SK-N-DZ (cell line): ENCODE measurements at regions not wholly inside any gene's neighbourhood (a gene's known extent, or its start where the extent isn't known, plus 50 kb on each side); places are given as distances from the start of the nearest gene placed in this dataset.

Experiments
- DNase-seq: peaks from one replicate; pipeline ENCODE4 v3.0.0-alpha.2; 2015; ENCODE audit warnings: low spot score

DNA sequence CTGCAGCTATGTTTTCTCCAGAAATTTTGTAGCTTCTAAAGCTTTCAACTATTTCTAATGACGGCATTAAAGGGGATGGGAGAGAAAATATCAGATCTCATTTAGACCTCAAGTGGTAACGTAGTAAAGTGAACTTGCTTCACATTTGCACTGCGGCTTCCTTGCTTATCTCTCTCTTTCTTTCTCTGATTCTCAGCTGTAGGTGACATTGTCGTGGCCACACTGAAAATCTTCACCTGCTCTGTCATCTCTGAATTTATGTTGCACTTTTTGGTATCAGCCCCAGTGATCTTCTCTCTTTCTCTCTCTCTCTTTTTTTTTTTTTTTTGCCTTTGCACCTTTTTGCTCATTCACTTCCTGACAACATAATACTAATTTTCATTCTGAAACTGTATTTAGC is 254.1 kb upstream of the SATB1 start:
- DNase-seq = no peak

DNA sequence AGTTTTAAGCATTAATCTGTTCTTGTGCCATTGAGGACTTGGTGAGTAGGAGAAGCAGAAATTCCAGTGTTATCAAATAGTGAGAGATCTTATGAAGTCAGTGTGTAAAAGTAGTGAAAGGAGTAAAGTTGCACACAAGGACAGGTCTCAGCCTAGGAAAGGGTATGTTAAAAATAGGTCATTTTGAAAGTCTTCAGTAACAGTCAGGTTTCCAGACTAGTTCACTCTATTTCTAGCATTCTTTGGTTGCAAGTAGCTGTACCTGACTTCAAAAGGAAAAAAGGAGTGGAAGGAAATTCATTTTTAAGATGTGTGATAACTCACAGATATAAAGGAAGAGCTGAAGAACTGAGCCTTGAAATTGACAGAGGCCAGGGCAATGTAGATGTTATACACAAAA is 250.1 kb upstream of the SATB1 start:
- DNase-seq = no peak

DNA sequence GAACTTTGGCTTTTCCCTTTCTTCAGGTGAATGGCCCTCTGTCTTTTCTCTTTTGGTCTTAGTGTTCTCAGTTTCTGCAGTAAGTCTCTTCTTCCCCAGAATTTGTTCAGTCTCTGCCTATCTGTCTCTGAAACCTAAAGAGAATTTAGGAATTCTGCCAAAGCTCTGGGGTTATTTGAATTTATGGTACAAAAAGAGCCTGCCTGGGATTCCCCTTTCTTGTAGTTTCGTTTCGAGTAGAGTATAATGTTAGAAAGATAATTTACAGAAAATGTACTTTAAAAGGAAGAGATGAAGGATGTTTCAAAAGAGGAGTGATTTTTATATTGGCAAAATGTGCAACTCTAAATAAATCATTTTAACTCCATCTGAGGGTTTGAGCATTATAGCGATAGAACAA is 247.4 kb upstream of the SATB1 start:
- DNase-seq = no peak

DNA sequence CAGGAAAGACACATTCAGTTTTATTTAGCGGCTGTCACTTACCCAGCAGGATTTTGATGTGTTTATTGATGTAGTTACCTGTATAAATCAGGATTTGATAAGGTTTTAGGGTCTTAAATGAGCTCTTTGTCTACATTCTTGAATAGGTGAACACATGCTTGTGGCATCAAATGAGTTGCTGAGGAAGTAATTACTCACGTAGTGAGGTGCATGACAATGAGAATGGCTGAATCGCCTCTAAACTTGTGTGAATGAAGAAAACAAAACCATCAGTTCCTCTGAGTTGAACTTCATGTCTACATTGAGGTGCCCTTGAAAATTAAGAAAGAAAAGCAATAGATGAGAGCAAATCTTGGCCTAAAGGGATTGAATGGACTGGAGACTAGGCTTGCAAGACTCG is 245.6 kb upstream of the SATB1 start:
- no peak for DNase-seq

DNA sequence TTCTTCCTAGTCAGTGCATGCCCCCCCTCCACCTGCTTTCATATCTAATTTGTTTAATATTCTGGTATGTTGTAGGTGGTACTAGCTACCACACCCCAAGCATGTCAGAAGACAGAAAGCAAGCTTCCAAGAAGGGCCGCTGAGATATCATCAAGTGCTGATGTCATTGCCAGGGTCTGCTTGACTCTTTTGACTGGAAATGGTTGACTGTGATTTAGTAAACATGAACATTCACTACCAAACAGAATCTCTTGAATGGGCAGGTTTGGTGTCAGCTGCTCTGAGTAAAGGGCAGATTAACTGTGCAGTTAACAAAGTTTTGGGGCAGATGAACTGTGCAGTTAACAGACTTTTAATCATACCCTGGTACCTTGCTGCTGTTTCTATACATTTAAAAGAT is 244.2 kb upstream of the SATB1 start:
- DNase-seq = no peak

DNA sequence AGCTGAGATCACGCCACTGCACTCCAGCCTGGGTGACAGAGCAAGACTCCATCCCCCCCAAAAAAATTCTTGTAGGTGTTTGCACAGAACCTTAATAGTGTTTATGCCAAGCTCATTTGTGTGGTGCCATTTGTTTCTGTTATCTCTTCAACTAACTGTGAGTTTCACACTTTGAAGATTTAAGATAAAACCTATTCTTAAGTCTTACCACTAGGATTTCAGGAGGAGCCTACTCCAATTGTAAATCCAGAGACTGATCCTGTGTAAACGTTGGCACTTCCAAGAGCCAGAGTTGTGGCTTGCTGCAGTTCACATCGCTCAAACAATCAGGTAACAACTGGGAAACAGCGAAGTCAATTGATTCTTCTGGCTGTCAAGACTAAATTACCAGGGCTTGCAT is 242.4 kb upstream of the SATB1 start:
- DNase-seq = no peak

DNA sequence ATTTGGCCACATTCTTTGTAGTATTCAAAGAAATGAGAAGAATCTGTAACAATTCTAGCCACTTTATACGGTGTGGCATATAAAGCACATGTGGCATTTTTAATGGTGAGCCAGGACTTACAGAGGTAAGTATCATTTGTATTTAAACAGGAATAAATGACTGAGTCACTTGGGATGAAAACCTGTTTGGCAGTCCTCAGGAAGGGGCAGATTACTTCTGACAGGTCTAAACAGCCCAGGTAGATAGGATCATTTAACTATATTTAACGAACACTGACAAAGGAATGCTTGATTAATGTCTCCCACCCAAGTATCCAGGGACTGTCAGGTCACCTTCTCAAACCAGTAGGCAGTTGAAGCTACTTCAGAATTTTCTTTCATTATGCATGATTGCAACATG is 241.5 kb upstream of the SATB1 start:
- no peak for DNase-seq

DNA sequence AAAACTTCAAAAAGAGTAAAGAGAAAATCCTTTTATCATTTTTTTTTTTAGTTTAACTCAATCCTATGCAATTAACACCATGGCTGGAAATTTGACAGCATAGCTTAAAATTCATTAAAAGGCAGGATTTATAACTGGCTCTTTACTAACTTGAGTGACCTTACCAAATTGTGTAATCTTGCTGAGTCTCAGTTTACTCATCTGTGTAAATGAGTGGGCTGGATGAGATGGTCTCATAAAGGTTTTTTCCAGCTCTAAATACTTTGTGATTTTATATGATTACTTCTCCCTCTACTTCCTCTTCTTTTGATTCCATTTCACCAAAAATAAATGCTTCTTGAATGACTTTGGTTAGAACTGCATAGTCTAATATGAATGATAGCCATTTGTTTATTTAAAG is 234.9 kb upstream of the SATB1 start:
- DNase-seq = no peak

DNA sequence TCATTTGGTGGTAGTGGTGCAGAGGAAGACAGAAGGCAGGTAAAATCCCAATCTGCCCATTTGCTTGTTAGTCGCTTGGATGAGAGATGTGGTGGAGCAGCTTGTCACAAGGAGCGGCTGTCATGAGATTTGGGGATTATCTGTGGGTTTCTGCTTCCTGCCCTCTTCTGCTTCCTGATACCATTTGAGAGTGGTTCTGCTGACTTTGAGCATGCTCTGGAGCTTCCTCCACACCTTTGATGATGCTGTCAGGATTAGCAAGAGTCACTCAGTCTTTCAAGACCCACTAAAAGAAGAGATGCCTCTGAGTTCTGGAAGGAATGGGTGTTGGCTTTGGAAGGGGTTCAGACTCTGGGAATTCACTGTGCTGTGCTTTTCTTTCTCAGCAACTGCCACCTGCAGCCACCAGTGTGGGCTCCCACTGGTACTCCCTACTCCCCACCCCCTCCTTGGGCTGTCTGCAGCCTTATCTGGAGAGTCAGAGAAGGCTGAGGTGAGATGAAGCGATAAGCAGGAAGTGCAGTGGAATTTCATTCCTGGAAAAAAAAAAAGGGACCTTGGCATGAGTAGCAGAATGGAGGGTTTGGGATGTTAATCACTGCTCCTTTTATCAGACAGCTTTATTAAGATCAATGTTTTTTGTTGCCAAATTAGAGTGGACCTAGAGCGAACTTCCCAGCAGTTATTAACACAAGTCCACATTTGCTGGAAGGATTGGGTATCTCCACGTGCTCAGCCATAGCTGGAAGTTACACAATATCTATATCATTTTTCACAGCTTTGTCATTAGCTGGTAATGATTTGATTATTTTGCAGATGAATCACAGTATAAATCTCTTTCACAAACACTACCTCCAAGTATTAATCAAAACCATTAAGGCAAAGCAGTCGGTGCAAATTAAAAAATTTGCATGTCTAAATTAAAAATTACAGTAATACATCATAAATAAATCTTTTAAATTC is 233.0 kb upstream of the SATB1 start:
- peak; percentile 38 for DNase-seq

DNA sequence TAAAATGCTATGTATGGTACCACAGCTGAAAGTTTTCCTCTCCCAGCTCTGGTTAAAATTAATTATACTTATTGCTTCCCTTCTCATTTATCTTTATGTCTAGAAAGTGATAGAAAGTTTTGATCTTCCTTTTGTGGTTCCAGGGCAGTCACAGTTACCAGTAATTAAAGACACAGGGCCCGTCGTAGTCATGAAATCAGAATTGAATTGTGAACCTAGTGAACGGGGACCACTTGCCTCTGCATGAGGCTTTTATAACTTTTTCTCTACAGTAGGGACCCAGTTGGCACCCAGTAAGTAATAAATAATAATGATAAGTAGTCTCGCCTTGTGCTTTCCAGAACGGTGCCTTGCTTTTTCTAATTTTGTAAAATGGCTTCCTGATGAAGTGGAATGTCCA is 231.7 kb upstream of the SATB1 start:
- DNase-seq = no peak

DNA sequence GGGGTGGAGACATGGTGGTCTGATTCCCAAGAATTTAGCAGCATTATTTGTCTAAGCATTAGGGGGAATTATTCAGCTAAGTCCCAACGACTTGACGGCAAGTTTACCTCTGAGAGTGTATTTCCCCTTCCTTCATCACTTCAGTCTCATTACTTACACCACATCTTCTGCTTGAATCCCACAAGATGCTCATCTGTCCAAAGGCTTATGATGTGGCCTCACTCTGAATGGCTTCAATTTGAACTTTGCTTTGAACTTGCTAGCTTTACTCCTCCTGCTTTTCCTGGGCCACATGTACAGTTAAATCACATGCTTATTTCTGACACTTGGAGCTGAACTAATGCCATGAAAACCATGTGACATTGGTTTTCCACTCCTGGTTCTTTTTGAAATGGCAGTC is 231.3 kb upstream of the SATB1 start:
- DNase-seq = no peak

DNA sequence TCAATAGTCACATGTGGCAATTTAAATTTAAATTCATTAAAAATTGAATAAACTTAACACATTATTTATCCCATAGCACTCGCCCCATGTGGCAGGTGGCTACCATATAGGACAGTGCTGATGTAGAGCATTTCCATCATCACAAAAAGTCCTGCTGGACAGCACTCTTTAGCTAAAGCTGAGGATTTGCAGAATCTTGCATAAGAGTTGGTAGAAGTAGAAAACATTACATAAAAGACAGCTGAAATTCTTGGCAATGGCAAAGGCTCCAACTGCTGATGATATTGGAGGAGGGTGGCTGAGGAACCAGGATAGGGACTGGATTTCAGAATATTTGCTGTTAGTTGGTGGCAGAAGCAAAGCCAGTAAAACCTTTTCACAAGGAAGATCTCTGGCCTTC is 230.7 kb upstream of the SATB1 start:
- no peak for DNase-seq

DNA sequence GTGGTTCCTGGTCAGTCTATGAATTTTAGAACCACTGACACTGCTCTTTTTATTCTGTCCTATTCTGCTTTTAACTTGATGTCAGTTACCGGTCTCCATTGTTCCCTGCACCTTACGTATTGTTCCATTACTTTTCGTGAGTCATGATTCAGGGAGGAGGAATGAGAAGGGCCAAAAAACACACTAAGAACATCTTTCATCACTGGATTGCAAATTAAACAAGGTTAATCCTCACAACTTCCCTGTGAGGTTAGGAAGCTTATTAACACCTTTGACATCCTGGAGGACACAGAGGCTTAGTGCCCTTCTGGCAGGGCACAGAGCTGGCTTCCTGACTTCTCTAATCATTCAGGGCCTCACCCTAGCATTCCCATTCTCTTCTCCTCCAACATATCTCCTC is 227.6 kb upstream of the SATB1 start:
- no peak for DNase-seq

DNA sequence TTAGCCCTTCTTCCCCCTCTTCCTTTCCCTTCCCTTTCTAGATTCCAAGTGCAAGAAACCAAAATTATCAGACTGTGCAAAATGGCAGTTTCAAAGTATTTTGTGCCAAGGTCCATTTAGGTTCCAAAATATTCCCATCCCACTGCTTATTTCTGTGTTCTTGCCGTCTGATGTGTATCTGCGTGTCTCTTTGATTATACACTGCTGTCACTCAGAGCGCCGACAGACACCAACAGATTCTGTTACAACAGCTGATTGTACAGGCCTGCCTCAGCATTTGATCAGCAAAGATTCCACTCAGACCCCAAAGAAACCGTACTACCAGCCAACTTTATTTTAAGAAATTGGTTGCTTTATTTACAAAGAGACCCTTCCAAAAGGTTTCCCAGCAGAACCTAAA is 225.6 kb upstream of the SATB1 start:
- DNase-seq = peak; percentile 37

DNA sequence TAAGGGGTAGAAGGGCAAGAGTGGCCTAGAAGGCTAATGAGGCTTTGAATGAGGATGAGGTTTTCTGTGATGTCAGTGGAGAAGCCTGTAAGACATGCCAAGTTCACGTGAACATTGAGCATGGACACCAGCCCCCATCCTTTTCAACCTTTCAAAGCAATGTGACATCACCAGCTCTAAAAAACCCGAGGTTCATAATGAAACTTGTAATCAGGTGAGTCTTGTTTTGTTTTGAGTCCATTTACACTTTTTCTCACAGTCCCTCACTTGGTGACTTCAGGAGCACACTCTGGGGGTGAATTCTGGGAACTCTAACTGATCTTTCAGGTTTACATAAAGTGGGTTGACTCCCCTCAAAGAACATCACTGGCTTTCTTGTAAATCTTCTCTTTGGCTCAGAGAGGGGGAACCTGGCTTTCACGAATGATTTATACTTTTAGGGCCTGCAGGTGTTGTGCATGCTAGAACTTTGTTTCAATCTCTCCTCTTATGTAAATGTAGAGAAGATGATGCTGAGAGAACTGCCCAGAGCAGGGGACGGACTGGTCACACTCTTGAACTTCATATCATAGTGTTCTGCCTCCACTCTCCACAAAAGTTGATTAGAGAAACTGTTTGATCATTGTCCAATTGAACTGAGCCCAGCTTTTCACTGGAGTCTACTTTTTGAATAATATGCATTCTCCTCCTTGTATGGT is 224.7 kb upstream of the SATB1 start:
- DNase-seq = no peak

DNA sequence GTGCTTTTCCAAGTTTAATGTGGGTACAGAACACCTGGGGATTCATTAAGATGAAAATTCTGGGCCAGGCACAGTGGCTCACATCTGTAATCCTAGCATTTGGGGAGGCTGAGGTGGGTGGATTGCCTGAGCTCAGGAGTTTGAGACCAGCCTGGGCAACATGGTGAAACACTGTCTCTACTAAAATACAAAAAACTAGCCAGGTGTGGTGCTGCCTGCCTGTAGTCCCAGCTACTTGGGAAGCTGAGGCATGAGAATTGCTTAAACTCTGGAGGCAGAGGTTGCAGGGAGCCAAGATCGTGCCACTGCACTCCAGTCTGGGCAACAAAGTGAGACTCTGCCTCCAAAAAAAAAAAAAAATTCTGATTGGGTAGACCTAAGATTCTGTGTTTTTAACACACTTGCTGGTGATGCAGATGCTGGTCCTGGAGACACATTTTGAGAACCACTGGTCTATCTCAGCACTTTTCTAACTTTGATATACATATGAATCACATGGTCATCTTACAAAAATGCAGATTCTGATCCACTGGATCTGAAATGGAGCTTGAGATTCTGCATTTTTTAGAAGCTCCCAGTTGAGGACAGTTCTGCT is 223.8 kb upstream of the SATB1 start:
- DNase-seq = no peak

DNA sequence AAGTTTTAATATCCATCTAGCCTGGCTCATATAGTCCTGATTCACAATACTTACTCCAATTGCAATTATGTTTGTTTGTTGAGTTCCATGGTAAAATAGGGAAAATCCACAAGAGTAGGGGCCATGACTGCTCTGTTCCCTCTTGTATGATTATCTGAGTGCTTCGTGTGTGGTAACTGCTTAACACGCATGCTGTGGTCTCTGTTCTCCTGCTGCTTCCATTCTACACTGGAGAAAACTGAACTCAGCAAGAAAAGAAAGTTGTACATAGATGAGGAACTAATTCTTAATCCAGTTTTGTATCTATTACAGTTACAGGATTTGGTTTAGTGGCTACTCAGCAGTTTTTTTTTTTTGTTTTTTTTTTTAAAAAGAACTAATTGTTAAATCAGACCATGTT is 223.0 kb upstream of the SATB1 start:
- no peak for DNase-seq

DNA sequence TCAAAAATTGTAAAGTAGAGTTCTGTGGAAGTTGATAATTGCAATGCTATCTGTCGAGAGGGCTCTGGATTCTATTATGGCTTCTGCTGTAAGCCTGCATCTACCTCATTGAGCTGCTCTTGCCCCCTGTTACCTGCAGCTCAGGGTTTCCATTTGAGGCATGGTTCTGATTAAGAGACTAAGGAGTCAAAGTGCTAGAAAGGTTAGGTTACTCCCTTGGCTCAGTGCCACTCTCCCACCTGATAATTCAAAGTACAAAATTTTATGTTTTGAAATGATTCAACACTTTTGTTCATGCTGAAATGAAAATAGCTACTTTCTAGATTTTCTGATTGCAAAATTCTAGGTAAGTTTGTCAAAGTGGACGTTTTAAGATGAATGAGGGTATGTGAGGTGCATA is 220.5 kb upstream of the SATB1 start:
- DNase-seq = no peak

DNA sequence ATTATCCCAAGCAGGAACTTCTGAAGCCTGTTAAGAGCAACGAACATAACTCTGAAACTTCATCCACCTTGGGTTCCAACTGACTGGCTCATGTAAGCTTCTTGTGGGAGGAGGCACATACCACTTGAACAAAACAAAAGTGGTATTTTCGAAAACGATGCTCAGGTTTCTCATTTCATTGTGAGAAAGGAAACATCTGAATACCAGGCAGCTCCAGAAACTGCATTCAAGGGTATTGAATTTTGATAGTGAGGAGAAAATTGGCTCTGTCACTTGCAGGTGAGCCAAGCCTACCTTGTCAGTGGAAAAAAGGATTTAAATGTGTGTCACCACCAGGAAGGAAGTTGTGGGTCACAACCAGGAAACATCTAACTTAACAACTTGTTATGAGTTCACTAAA is 218.1 kb upstream of the SATB1 start:
- DNase-seq = no peak

DNA sequence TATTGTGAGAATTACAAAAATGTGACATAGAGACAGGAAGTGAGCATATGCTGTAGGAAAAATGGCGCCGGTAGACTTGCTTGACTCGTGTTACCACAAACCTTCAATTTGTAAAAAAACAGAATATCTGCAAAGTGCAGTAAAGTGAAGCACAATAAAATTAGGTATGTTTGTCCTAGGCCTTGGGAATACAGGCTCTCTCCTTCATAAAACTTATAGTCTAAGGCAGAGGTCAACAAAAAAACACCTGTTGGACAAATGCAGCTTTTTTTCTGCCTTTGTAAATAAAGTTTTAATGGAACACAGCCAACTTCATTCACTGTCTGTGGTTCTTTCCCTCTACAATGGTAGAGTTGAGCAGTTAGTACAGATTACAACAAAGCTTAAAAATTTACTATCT is 216.8 kb upstream of the SATB1 start:
- DNase-seq = no peak

DNA sequence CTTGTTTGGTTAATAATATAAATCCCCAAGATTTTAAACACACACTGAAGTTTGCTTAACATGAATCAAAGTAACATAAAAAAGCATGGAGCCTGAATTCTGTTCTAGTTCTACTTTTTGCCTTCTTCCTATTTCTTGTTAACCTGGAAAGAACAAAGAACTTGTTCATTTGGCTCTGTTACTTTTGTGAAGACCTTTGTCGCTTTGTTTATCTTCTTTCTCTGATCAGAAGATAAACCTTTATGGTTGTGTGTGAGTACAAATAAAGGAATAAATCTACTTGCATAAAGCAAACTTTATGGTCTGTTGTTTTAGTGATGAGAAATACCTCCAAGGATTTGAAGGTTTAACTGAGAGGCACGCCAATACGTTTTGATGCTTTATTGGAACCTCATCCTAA is 210.1 kb upstream of the SATB1 start:
- DNase-seq = no peak

DNA sequence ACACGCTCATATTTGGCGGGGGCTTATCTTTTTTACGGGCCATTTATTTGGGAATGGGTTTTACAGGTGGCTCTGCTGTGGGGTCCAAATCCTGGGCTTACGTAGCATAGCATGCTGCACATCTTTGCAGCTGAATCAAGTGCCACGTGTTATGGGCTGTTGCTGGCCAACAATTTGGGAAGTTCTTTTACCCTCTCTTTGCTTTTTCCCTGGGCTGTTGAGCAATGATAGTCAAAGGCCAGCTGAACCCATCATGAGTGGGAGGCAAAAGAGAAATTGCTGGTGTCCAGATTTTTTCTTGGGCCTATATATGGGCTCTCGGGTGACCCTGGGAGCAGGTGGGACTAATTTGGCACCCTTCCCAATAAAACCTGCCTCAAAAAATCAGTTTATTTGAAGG is 209.3 kb upstream of the SATB1 start:
- DNase-seq = no peak

DNA sequence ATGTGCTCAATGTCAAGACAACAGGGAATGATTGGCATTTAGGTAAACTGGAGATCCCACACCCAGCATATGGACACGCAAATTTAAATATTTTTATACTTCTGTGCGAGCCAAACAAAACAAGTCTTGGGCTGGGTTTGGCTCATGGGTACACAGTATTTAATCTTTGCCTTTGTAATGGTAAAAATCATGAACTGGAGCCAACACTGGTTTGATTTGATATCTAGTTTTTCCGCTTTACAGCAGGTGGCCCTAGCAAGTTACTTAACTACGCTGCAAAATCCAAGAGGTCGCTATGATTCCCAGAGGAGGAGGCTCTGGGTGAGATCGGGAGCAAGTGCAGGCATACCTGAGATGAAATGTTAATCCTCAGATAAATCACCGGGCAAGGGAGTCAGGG is 207.9 kb upstream of the SATB1 start:
- DNase-seq = no peak
